Naive thymus-derived CD4-positive, alpha-beta T cell (primary cell): ENCODE measurements at regions not wholly inside any gene's neighbourhood (a gene's known extent, or its start where the extent isn't known, plus 50 kb on each side); places are given as distances from the start of the nearest gene placed in this dataset.

ENCODE experiments used
- ATAC-seq: fragments of 150-1000 bp; cut with Tn5 transposase; 2 replicates; pipeline ENCODE4 v1.10.0; 2021; ENCODE audit warnings: mild to moderate bottlenecking, moderate library complexity
- CTCF ChIA-PET: fragments of 350-600 bp; sonication (Branson Sonifier 250); formaldehyde crosslinking; loops from one replicate; lab custom pipeline; 2021; ENCODE audit warnings: antibody characterized with exemption; lab: Charles Lee
- POLR2A ChIA-PET: fragments of 350-600 bp; sonication (Branson Sonifier 250); formaldehyde crosslinking; loops from one replicate; lab custom pipeline; 2021; ENCODE audit warnings: antibody characterized with exemption, inconsistent platforms; lab: Charles Lee
- DNase-seq, 9 donors: peaks; one replicate each; pipeline versions ENCODE4 v3.0.0 to v3.0.0-alpha.2; 2020 to 2022; ENCODE audit warnings: mixed read lengths in 1 of 9
- H3K27ac ChIP-seq: one replicate; pipeline ENCODE4 v1.7.0; 2013; ENCODE audit warnings: mild to moderate bottlenecking, low read depth, low read length, moderate library complexity
- H3K27me3 ChIP-seq, 2 donors: one replicate each; pipeline ENCODE4 v1.7.0; 2013; ENCODE audit warnings: low read length in 2 of 2, mild to moderate bottlenecking in 2 of 2, moderate library complexity in 2 of 2; ENCODE audit not compliant: control insufficient read depth in 2 of 2, insufficient read depth in 2 of 2
- H3K36me3 ChIP-seq, 3 experiments: 1 replicate in 2 of 3; 2 replicates in 1 of 3; pipeline ENCODE4 v1.7.0; 2013; ENCODE audit warnings: low read length in 3 of 3, mild to moderate bottlenecking in 3 of 3, moderate library complexity in 1 of 3; ENCODE audit not compliant: insufficient read depth in 3 of 3, control insufficient read depth in 2 of 3
- H3K4me1 ChIP-seq, 2 donors: one replicate each; pipeline ENCODE4 v1.7.0; 2013; ENCODE audit warnings: low read length in 2 of 2, mild to moderate bottlenecking in 2 of 2, moderate library complexity in 1 of 2; ENCODE audit not compliant: control insufficient read depth in 2 of 2, insufficient read depth in 2 of 2
- H3K4me3 ChIP-seq: 2 replicates; pipeline ENCODE4 v1.7.0; 2013; ENCODE audit warnings: mild to moderate bottlenecking, low read length
- H3K9me3 ChIP-seq, 3 experiments: 1 replicate in 2 of 3; 2 replicates in 1 of 3; pipeline ENCODE4 v1.7.0; 2013; ENCODE audit warnings: low read length in 3 of 3; ENCODE audit not compliant: control insufficient read depth in 2 of 3
- H3K27ac Mint-ChIP-seq, 9 donors: one replicate each; pipeline ENCODE4 v1.8.0; 2020 to 2022; ENCODE audit warnings: mixed read lengths in 9 of 9, mild to moderate bottlenecking in 8 of 9, moderate library complexity in 5 of 9, inconsistent platforms in 2 of 9
- H3K27me3 Mint-ChIP-seq, 5 donors: one replicate each; pipeline ENCODE4 v1.8.0; 2021 to 2022; ENCODE audit warnings: mixed read lengths in 5 of 5, mild to moderate bottlenecking in 1 of 5
- H3K36me3 Mint-ChIP-seq, 5 donors: one replicate each; pipeline ENCODE4 v1.8.0; 2020 to 2022; ENCODE audit warnings: mixed read lengths in 5 of 5, mild to moderate bottlenecking in 3 of 5, inconsistent platforms in 1 of 5
- H3K4me1 Mint-ChIP-seq, 7 donors: one replicate each; pipeline ENCODE4 v1.8.0; 2020 to 2022; ENCODE audit warnings: mixed read lengths in 7 of 7, mild to moderate bottlenecking in 3 of 7, inconsistent platforms in 1 of 7
- H3K4me3 Mint-ChIP-seq, 10 donors: one replicate each; pipeline ENCODE4 v1.8.0; 2020 to 2022; ENCODE audit warnings: mild to moderate bottlenecking in 10 of 10, mixed read lengths in 10 of 10, moderate library complexity in 6 of 10, inconsistent platforms in 2 of 10
- H3K9me3 Mint-ChIP-seq, 11 donors: one replicate each; pipeline ENCODE4 v1.8.0; 2020 to 2022; ENCODE audit warnings: mixed read lengths in 11 of 11, mild to moderate bottlenecking in 4 of 11, inconsistent platforms in 1 of 11, moderate library complexity in 1 of 11
- intact Hi-C, 2 donors: fragments of 100-400 bp; cut with micrococcal nuclease; formaldehyde crosslinking; loops; one replicate each; pipeline ENCODE4 v1.15.1; 2023

GRCh38 chr11:45754741-45755140 is 50.2 kb upstream of the SLC35C1 start:
- H3K36me3 ChIP-seq = no peaks in the 10 kb centered on the region
- H3K4me1 Mint-ChIP-seq = no peaks in the 10 kb centered on the region
- H3K9me3 ChIP-seq = no peaks in the 10 kb centered on the region
- H3K27me3 ChIP-seq = no peaks in the 10 kb centered on the region
- POLR2A ChIA-PET = no interaction called here
- no peaks in the 10 kb centered on the region for H3K9me3 Mint-ChIP-seq
- CTCF ChIA-PET = no interaction called here
- no peak overlapping the region for H3K4me3 Mint-ChIP-seq
- no peak overlapping the region for H3K4me3 ChIP-seq
- ATAC-seq (no peak), DNase-seq (no peak)
- intact Hi-C loops = no loop called here
- peaks cover 0 to 37% (median 35%) of the 10 kb centered on the region in 5 donors for H3K27me3 Mint-ChIP-seq
- H3K27ac Mint-ChIP-seq = no peak overlapping the region
- H3K36me3 Mint-ChIP-seq = no peaks in the 10 kb centered on the region
- no peak overlapping the region for H3K27ac ChIP-seq
- no peaks in the 10 kb centered on the region for H3K4me1 ChIP-seq

GRCh38 chr11:45754261-45754709 is 50.7 kb upstream of the SLC35C1 start:
- POLR2A ChIA-PET = no interaction called here
- Histone ChIP-seq H3K9me3 (no peaks in the 10 kb centered on the region), H3K27me3 (no peaks in the 10 kb centered on the region), H3K27ac (no peak overlapping the region), H3K4me3 (no peak overlapping the region), H3K4me1 (no peaks in the 10 kb centered on the region), H3K36me3 (no peaks in the 10 kb centered on the region)
- intact Hi-C loops = no loop called here
- peaks cover 0 to 37% (median 35%) of the 10 kb centered on the region in 5 donors for H3K27me3 Mint-ChIP-seq
- H3K4me3 Mint-ChIP-seq = no peak overlapping the region
- DNase-seq (no peak), ATAC-seq (no peak)
- no peak overlapping the region for H3K27ac Mint-ChIP-seq
- H3K9me3 Mint-ChIP-seq = no peaks in the 10 kb centered on the region
- no peaks in the 10 kb centered on the region for H3K36me3 Mint-ChIP-seq
- H3K4me1 Mint-ChIP-seq = no peaks in the 10 kb centered on the region
- CTCF ChIA-PET = no interaction called here

- no peak overlapping the region for H3K27ac Mint-ChIP-seq
- Histone ChIP-seq H3K27me3 (no peaks in the 10 kb centered on the region), H3K4me1 (no peaks in the 10 kb centered on the region), H3K9me3 (no peaks in the 10 kb centered on the region), H3K4me3 (no peak overlapping the region), H3K27ac (no peak overlapping the region), H3K36me3 (no peaks in the 10 kb centered on the region)
- no peaks in the 10 kb centered on the region for H3K9me3 Mint-ChIP-seq
- intact Hi-C loops = no loop called here
- no peaks in the 10 kb centered on the region for H3K4me1 Mint-ChIP-seq
- H3K27me3 Mint-ChIP-seq = peaks cover 5 to 34% (median 31%) of the 10 kb centered on the region in 5 donors
- no peak overlapping the region for H3K4me3 Mint-ChIP-seq
- ATAC-seq (no peak), DNase-seq (no peak)
- ChIA-PET POLR2A (no interaction called here), CTCF (no interaction called here)
- no peaks in the 10 kb centered on the region for H3K36me3 Mint-ChIP-seq
Measured at GRCh38 chr11:45752106-45752505, 52.8 kb upstream of the SLC35C1 start.

GRCh38 chr11:45751430-45751829 is 53.5 kb upstream of the SLC35C1 start:
- no peak overlapping the region for H3K4me3 ChIP-seq
- H3K36me3 Mint-ChIP-seq = no peaks in the 10 kb centered on the region
- CTCF ChIA-PET = no interaction called here
- no peaks in the 10 kb centered on the region for H3K9me3 Mint-ChIP-seq
- no peaks in the 10 kb centered on the region for H3K4me1 Mint-ChIP-seq
- no peak overlapping the region for H3K27ac Mint-ChIP-seq
- H3K9me3 ChIP-seq = no peaks in the 10 kb centered on the region
- intact Hi-C loops = no loop called here
- no peak overlapping the region for H3K4me3 Mint-ChIP-seq
- POLR2A ChIA-PET = no interaction called here
- no peaks in the 10 kb centered on the region for H3K36me3 ChIP-seq
- H3K4me1 ChIP-seq = no peaks in the 10 kb centered on the region
- peaks cover 5 to 28% (median 26%) of the 10 kb centered on the region in 5 donors for H3K27me3 Mint-ChIP-seq
- H3K27ac ChIP-seq = no peak overlapping the region
- no peaks in the 10 kb centered on the region for H3K27me3 ChIP-seq
- no peak for DNase-seq
- no peak for ATAC-seq

GRCh38 chr11:45750439-45750838 is 54.5 kb upstream of the SLC35C1 start:
- Histone ChIP-seq H3K9me3 (no peaks in the 10 kb centered on the region), H3K36me3 (no peaks in the 10 kb centered on the region), H3K27ac (no peak overlapping the region), H3K4me3 (no peak overlapping the region), H3K27me3 (no peaks in the 10 kb centered on the region), H3K4me1 (no peaks in the 10 kb centered on the region)
- ChIA-PET CTCF (no interaction called here), POLR2A (no interaction called here)
- Mint-ChIP-seq H3K4me1 (no peaks in the 10 kb centered on the region), H3K4me3 (no peak overlapping the region), H3K27ac (no peak overlapping the region), H3K27me3 (peaks cover 5 to 28% (median 26%) of the 10 kb centered on the region in 5 donors), H3K36me3 (no peaks in the 10 kb centered on the region), H3K9me3 (no peaks in the 10 kb centered on the region)
- intact Hi-C loops = no loop called here
- no peak for DNase-seq
- ATAC-seq = no peak

- Histone ChIP-seq H3K27me3 (no peaks in the 10 kb centered on the region), H3K36me3 (no peaks in the 10 kb centered on the region), H3K9me3 (no peaks in the 10 kb centered on the region), H3K4me3 (no peak overlapping the region), H3K27ac (no peak overlapping the region), H3K4me1 (no peaks in the 10 kb centered on the region)
- DNase-seq (no peak), ATAC-seq (no peak)
- CTCF ChIA-PET = no interaction called here
- Mint-ChIP-seq H3K27ac (no peak overlapping the region), H3K27me3 (peaks cover 5 to 29% (median 26%) of the 10 kb centered on the region in 5 donors), H3K4me3 (no peak overlapping the region), H3K9me3 (no peaks in the 10 kb centered on the region), H3K36me3 (no peaks in the 10 kb centered on the region), H3K4me1 (no peaks in the 10 kb centered on the region)
- POLR2A ChIA-PET = no interaction called here
- intact Hi-C loops = no loop called here
Measured at GRCh38 chr11:45748801-45749200, 56.1 kb upstream of the SLC35C1 start.

GRCh38 chr11:45745065-45745811 is 59.7 kb upstream of the SLC35C1 start:
- ATAC-seq (no peak), DNase-seq (no peak)
- no peaks in the 10 kb centered on the region for H3K4me1 ChIP-seq
- H3K36me3 Mint-ChIP-seq = no peaks in the 10 kb centered on the region
- H3K27me3 ChIP-seq = no peaks in the 10 kb centered on the region
- ChIA-PET POLR2A (no interaction called here), CTCF (no interaction called here)
- no peaks in the 10 kb centered on the region for H3K9me3 ChIP-seq
- no peak overlapping the region for H3K4me3 Mint-ChIP-seq
- no peak overlapping the region for H3K27ac ChIP-seq
- no peaks in the 10 kb centered on the region for H3K9me3 Mint-ChIP-seq
- H3K4me1 Mint-ChIP-seq = no peaks in the 10 kb centered on the region
- intact Hi-C loops = no loop called here
- H3K4me3 ChIP-seq = no peak overlapping the region
- no peak overlapping the region for H3K27ac Mint-ChIP-seq
- H3K36me3 ChIP-seq = no peaks in the 10 kb centered on the region
- H3K27me3 Mint-ChIP-seq = peaks cover 1 to 19% (median 5%) of the 10 kb centered on the region in 5 donors
